Fibroblast of mammary gland (primary cell): ENCODE measurements at regions not wholly inside any gene's neighbourhood (a gene's known extent, or its start where the extent isn't known, plus 50 kb on each side); places are given as distances from the start of the nearest gene placed in this dataset.
"Not testable (repeated sequence)": the region's sequence is repeated elsewhere in the genome, so short reads cannot be mapped to it uniquely, and the experiment has no call there.

Experiments
- DNase-seq: peaks from one replicate; pipeline ENCODE4 v3.0.0-alpha.2; 2010; ENCODE audit warnings: low read depth
- H3K4me3 ChIP-seq: 2 replicates; pipeline ENCODE4 v1.5.1; 2011; ENCODE audit warnings: low read depth, mild to moderate bottlenecking, low read length, moderate library complexity; ENCODE audit not compliant: control insufficient read depth
- TF ChIP-seq, protein P1 (sequence below): conservative IDR thresholded peaks from 2 replicates; pipeline ENCODE4 v1.5.1; 2011; ENCODE audit warnings: low read depth, low read length, inconsistent platforms; ENCODE audit not compliant: control insufficient read depth, insufficient read depth

DNA sequence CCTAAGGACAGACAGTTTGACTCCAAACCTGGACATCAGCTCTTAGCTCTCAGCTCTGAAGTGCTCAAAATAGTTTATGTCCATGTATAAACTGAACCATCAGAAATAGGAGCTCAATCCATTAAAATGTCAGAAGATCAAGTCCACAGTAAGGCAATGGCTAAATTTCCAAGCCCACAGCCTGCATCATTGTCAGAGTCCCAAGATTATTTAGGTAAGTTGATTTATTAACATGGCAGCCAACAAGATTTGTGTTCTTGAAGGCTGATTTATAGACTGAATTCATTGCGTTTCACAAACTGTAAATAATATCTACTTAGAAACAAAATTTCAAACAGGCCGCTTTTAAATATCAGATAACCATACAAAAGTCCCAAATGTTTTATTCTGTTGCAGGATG is 286.5 kb upstream of the ADGRL3 start:
- no peak for DNase-seq
- H3K4me3 ChIP-seq, result no peak overlapping the region
- TF ChIP-seq, protein P1, sequence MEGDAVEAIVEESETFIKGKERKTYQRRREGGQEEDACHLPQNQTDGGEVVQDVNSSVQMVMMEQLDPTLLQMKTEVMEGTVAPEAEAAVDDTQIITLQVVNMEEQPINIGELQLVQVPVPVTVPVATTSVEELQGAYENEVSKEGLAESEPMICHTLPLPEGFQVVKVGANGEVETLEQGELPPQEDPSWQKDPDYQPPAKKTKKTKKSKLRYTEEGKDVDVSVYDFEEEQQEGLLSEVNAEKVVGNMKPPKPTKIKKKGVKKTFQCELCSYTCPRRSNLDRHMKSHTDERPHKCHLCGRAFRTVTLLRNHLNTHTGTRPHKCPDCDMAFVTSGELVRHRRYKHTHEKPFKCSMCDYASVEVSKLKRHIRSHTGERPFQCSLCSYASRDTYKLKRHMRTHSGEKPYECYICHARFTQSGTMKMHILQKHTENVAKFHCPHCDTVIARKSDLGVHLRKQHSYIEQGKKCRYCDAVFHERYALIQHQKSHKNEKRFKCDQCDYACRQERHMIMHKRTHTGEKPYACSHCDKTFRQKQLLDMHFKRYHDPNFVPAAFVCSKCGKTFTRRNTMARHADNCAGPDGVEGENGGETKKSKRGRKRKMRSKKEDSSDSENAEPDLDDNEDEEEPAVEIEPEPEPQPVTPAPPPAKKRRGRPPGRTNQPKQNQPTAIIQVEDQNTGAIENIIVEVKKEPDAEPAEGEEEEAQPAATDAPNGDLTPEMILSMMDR, result no peak

DNA sequence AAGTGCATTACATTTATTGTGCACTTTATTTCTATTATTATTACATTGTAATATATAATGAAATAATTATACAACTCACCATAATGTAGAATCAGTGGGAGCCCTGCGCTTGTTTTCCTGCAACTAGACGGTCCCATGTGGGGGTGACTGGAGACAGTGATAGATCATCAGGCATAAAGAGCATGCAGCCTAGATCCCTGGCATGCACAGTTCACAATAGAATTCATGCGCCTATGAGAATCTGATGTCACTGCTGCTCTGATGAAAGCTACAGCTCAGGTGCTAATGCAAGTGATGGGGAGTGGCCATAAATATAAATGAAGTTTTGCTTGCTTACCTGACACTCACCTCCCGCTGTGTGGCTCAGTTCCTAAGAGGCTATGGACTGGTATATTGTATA is 278.4 kb upstream of the ADGRL3 start:
- not testable (repeated sequence) for DNase-seq

DNA sequence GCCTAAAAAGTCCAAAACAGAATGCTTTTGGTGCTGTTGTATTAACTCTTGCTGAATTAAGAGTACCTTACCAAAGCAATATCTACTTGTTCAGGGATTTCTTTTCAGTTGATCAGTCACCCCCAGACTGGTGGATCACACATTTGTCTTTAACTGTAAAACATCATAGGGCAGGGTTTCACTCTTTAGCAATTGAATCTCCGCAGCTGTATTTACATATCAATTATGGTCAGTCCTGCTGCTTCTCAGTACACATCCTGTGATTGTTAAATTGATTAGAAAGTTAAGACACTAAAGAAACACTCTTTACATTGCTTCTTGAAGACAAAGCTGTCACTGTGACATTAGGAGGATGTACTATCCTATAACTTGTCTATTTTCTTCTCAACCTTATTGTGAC is 277.1 kb upstream of the ADGRL3 start:
- DNase-seq, result no peak
- TF ChIP-seq, protein P1, result no peak
- no peak overlapping the region for H3K4me3 ChIP-seq

More for the DNA sequence above, 278.4 kb upstream of the ADGRL3 start:
- not testable (repeated sequence) for H3K4me3 ChIP-seq

DNA sequence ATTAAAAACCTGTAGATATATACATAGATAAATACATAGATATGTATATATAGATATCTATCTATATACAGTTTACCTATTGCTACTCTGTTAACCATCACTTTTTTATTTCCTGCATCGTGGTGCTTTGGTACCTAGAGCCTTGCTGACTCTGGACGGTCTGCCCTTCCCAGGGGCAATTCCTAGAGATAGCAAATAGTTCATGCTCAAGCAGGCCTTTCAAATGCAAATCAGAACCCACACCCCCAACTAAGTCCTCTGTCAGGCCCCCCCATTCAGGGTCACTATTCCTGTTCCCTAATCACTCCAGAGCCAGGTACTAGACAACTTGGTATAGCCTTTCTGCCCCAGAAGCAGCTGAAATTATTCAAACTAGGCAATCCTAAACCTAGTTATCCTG is 273.5 kb upstream of the ADGRL3 start:
- TF ChIP-seq, protein P1, result no peak
- no peak for DNase-seq
- no peak overlapping the region for H3K4me3 ChIP-seq

DNA sequence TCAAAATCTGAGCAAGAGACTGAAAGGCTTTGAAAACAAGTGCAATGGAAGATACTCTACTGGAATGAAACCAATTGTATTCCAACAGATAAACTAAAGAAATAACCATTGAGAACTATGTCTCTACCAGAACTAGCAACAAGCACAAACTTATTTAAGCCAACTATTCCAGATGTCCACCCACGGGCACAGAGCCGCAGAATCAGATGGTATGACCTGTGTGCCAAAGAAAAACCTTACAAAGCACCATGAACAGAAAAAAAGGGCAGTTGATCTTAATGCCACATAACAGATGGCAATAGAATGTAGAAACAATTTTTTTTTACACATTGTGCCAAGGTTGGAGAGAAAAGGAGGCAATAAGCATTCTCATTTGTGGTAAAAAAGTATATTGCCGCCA is 269.3 kb upstream of the ADGRL3 start:
- no peak overlapping the region for H3K4me3 ChIP-seq
- TF ChIP-seq, protein P1, result no peak
- no peak for DNase-seq

DNA sequence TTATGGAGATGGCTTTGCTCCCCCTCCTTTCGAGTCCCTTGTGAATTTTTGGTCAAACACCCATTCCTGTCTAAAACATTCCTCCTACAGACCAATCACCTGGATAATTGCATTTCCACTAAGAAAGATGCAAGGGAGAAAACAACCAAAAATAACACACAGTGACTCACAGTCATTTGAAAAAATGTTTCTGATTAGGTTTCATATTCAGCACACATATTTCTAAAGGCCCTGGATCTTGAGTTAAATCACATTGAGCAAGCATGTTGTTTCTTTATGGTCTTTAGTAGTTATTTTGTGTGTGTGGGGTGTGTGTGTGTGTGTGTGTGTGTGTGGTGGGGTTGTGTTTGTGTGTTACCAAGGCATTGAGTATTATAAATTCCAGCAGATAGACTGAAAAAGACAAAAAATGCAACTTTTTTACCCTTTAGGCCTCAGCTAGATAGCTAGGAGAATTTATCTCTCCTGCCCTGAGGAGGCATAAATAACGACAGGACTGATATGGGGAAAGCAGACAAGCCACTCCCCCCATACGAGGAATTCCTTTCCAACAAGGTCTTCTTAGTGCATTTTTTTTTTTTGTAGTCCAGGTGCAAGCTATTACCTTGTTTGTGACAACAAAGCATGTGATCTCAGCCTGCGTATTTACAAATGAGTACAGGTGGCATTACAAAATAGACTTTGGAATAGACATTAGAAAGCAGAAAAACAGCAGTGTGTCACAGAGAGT is 265.4 kb upstream of the ADGRL3 start:
- no peak overlapping the region for H3K4me3 ChIP-seq
- TF ChIP-seq, protein P1, result no peak
- no peak for DNase-seq

DNA sequence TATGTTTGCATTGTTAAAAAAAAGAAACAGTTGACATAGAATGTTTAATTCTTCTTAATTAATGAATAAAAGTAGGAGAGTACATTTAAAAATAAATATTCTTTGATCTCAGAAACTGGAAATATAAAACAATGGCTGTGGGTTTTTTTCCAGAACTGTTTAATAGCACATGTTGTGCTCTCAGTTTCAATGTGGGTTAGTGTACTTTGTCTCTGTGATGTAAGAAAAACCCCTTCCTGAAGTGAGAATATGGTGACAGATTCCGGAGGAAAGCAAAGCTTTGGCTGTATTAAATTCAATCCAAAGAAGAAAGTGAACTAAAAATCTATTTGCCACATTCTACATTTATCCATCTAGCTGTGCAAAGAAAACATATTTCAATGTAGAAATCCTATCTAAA is 261.9 kb upstream of the ADGRL3 start:
- TF ChIP-seq, protein P1, result no peak
- DNase-seq, result no peak
- H3K4me3 ChIP-seq, result no peak overlapping the region
